Left ventricle myocardium superior (tissue), 1 donor: ENCODE measurements at regions not wholly inside any gene's neighbourhood (a gene's known extent, or its start where the extent isn't known, plus 50 kb on each side); places are given as distances from the start of the nearest gene placed in this dataset.
"Not testable (repeated sequence)": the region's sequence is repeated elsewhere in the genome, so short reads cannot be mapped to it uniquely, and the experiment has no call there.

Experiments
- ATAC-seq: fragments of 200-7000 bp; cut with Tn5 transposase; one replicate; pipeline ENCODE4 v1.9.1; 2020; ENCODE audit warnings: mild to moderate bottlenecking, moderate library complexity
- DNase-seq: peaks from one replicate; pipeline ENCODE4 v3.0.0-alpha.2; 2020
- intact Hi-C: fragments of 100-400 bp; cut with micrococcal nuclease; formaldehyde crosslinking; loops from one replicate; pipeline ENCODE4 v1.11.0; 2022
- donor health status: DM: no; HTN: yes; CAD: no; lungs with severe emphysema.

DNA sequence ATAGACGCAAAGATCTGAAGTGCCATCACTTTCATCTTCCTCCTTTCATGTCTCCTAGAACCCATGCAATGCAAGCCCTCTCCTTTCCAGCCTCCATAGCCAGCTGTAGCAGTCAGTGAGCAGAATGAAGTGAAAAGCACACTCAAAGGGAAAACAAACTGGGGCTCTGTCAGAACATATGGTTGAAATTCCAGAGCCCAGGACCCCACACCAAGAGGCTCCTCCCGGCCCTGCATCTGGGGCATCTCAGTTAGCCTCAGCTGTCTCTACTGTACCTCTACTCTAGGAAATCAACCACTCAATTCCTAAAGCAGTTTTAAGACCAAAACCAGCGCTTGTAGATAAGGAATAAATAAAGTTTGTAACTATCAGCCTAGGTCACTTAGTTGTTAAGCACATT, 73.8 kb upstream of the P3H2 start:
- no peak for DNase-seq
- intact Hi-C loops = no loop called here
- no peak for ATAC-seq

DNA sequence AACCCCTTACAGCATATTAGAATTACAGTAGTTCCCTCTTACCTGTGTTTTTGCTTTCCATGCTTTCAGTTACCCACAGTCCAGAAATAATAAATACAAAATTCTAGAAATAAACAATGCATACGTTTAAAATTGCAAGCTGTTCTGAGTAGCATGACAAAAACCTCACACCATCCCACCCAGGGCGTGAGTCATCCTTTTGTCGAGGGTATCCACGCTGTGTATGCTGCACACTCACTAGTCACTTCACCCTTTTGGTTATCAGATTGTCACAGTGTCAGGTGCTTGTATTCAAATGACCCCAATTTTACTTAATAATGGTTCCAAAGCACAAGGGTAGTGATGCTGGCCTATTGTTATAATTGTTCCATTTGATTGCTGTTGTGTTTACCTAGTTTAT, 72.5 kb upstream of the P3H2 start:
- intact Hi-C loops = no loop called here

DNA sequence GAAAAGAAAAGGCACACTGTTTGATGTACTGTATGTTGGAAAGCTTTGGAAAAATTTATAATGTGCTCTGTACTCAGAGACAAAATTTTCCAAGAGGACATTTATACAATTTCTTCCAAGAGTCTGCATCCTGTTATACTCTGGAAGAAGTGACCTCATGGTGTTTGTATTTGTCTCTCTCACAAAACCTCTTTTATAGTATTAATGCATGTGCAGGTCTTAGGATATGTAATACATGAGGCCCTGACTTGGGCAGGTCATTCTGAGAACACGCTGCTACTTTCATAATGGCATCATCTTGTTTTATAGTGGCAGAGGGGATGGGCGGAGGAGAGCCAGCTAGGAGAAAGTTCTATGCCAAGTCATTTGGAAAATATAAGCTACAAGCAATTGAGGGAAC, 72.0 kb upstream of the P3H2 start:
- ATAC-seq (no peak), DNase-seq (no peak)
- intact Hi-C loops = no loop called here

More for the DNA sequence above, 72.5 kb upstream of the P3H2 start:
- DNase-seq = no peak
- ATAC-seq = no peak

DNA sequence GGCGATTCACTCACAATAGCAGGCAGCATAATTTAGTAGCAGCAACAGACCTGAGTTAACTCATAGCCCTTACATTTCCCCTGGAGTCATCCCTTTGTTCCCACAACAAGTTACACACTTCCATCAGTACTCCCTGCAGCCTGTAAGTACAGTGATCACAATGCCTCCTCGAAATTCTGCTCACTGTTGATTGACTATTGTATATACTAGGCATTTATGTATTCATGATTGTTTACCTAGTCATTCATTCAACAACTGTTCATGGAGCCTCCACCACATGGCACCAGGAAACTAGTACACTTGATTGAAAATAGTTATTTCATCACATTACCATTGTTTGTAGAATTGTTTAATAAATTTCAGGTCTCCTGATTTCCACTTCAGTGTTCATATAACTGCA, 71.4 kb upstream of the P3H2 start:
- intact Hi-C loops = no loop called here
- DNase-seq = no peak
- no peak for ATAC-seq

DNA sequence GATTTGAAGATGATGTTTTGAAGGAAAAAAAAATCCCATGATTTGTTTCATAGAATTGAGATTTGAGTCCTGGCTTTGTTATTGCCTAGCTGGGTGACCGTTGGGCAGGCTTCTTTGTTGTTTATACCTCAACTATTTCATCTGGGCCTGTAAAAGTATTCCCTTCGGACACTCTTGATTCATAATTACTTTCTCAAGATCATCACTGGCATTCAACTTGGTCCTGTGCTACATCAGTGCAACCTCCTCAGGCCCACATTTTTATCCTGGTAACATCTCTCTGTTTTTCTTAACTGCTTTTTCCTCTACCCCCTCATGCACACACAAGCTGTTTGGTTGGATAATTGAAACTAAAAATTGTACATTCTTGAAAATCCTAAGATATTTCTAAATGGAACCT, 67.5 kb upstream of the P3H2 start:
- ATAC-seq (no peak), DNase-seq (no peak)
- intact Hi-C loops = no loop called here

DNA sequence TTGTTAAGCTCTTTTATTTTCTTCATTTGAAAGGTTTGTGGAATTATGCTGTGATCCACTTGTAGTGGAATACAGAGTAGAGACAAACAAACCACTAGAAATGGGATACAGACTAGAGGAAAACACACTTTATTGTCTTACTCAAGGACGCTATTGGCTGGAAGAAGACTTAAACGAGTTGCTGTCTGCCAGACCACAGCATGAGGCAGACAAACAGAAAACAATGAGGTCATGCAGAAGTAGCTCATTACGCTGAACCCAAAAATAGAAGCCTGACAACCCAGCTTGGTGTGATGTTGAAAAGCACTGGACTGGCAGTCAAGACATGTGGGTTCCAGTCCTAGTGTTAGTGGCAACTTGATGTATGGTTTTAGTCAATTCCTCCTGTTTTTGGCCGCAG, 62.4 kb upstream of the P3H2 start:
- ATAC-seq = peak; percentile 62
- DNase-seq = no peak
- intact Hi-C loops = no loop called here

DNA sequence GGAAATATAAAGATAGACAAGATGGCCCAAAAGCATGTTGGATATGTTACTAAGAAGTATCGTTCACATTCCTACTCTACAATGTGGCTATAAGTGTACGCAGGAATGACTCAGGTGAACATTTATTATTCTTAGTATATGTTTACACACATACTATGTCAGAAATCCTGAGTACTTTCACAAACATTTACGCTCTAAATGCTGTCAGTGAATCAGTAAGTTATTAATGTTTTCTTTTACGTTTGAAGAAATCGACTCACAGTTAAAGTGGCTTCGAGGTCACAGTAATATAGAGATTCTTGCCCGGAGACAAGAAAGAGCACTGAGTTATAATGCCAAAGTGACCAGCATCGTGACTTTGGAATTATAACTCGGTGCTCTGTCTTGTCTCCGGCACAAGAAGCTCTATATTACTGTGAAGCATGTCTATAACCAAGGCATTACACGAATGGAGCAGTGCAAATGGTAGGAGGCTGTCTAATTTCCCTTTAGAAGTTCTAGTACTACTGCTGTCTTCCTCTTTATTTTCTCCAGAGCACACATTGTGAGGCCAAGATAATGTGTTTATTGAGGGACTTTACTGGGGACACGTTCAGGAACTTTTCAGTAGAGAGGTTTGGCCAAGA, 61.8 kb upstream of the P3H2 start:
- ATAC-seq (no peak), DNase-seq (no peak)
- intact Hi-C loops = no loop called here

DNA sequence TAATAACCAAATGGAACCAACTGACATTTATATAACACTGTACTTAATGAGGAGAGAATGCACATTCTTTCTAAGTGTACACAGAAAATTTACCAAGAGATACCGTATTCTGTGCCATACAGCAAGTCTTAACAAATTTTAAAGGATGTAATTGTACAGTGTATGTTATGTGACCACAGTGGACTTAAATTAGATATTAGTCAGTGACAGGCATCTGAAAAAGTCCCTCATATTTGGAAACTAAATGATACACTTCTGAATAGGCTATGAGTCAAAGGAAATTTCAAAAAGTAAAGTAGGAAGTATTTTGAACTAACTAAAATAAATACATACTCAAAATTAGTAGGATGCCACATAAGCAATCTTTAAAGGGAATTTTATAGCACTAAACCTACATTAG, 59.6 kb upstream of the P3H2 start:
- DNase-seq = no peak
- ATAC-seq = no peak
- intact Hi-C loops = no loop called here

DNA sequence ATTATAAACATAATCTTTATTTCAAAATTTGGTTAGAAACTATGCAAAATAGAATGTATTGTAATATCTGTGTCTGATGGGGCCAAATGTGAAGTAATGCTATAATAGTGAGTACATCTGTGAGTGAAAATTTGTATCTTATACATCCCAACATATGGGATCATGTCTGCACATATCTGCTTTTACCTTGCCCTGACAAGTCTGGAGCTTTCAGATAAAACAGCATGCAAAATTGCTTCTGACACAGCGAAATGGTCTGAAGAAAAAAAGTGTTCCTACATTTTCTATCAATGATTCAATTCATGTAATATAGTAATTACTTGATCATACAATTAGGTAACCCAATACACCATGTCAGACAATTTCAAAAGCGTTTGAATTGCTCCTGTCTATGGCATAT, 58.1 kb upstream of the P3H2 start:
- intact Hi-C loops = no loop called here
- DNase-seq (no peak), ATAC-seq (no peak)

DNA sequence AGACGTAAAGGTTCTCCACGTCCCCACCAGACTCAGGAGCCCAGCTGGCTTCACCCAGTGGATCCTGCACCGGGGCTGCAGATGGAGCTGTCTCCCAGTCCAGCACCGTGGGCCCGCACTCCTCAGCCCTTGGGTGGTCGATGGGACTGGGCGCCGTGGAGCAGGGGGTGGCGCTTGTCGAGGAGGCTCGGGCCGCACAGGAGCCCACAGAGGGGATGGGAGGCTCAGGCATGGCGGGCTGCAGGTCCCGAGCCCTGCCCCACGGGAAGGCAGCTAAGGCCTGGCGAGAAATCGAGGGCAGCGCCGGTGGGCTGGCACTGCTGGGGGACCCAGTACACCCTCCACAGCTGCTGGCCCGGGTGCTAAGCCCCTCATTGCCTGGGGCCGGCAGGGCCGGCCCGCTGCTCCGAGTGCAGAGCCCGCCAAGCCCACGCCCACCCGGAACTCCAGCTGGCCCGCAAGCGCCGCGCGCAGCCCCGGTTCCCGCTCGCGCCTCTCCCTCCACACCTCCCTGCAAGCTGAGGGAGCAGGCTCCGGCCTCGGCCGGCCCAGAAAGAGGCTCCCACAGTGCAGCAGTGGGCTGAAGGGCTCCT, 56.3 kb upstream of the P3H2 start:
- DNase-seq, ATAC-seq, intact Hi-C loops: not testable (repeated sequence)

DNA sequence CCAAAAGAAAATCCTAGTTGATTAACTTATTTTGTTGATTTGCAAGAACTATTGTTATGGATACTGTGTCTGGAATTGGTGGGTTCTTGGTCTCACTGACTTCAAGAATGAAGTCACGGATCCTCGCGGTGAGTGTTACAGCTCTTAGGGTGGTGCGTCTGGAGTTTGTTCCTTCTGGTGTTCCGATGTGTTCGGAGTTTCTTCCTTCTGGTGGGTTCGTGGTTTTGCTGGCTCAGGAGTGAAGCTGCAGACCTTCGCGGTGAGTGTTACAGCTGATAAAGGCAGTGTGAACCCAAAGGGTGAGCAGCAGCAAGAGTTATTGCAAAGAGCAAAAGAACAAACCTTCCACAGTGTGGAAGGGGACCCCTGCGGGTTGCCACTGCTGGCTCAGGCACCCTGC, 55.4 kb upstream of the P3H2 start:
- ATAC-seq, intact Hi-C loops, DNase-seq: not testable (repeated sequence)

DNA sequence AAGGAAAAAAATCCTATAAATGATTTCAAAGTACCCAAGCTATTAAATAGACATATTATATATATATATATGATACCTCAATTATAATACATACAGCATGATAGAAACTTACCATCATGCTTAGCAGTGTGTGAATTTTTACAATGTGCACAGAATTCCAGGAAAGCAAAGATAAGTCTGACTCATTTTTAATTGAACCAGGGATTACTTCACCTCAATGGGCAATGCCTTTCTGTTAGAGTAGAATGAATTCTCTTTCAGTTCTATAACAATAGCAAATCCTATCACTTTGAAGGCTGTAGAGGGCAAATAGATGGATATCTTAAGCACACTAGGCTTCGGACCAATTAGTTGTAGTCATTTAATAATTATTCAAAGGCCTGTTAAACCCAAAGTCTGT, 54.8 kb upstream of the P3H2 start:
- ATAC-seq = no peak
- DNase-seq = no peak
- intact Hi-C loops = no loop called here

DNA sequence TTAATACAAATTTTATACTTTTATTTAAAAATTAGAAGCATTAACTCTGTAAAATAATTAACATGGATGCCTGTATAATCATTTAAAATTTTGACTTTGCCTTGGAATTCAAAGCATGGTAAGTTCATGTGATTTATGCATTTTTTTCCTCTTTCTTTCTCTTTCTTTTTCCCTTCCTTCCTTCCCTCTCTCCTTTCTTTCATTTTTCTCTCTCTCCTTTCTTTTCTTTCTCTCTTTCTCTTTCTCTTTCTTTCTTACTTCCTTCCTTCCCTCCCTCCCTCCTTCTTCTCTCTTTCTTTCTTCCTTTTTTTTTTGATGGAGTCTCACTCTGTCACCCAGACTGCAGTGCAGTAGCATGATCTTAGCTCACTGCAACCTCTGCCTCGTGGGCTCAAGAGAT, 53.8 kb upstream of the P3H2 start:
- DNase-seq (no peak), ATAC-seq (no peak)
- intact Hi-C loops = no loop called here

DNA sequence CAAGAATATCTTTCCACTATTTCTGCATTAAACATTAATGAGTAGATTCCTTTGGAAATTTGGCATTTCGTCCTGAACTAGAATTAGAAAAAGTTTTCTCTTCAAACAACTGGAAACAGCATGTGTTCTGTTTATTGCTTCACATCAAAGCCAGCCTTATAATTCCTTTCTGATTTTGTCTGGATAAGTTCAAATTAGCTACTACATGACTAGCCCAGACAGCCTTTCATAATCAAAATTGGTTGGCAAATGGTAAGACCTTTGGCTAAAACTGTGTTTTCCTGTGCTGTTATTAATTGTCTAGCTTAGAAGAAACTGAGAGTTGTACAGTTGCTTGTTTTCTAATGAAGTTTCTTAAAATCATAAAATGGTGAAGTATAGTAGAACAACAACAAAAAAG, 52.7 kb upstream of the P3H2 start:
- DNase-seq = no peak
- intact Hi-C loops = no loop called here
- ATAC-seq = no peak

DNA sequence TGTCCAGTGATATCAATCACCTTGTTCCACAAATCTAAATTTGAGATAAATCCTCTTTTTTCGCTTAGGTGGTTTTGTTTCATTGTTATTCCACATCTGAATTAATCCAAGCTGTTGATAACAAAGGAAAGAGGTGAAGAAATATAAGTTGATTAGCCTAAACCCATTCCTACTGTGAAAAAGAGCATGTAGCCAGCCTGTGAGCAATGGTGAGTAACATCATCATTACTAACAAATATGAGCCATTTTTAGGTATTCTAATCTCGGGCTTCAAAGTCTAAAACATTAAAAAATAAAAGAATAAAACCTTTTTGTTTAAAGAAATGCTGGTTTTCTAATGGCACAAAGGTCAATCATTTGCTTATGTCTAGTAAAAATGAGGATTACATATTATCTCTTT, 52.1 kb upstream of the P3H2 start:
- ATAC-seq (no peak), DNase-seq (no peak)
- intact Hi-C loops = no loop called here
